IMR-90 (cell line): ENCODE measurements at regions not wholly inside any gene's neighbourhood (a gene's known extent, or its start where the extent isn't known, plus 50 kb on each side); places are given as distances from the start of the nearest gene placed in this dataset.

Experiments used
- ATAC-seq: fragments of 200-7000 bp; cut with Tn5 transposase; 2 replicates; pipeline ENCODE4 v1.9.1; 2020; ENCODE audit warnings: low read depth, mild to moderate bottlenecking, moderate library complexity
- BruUV-seq: library from RNA; stranded (reverse); fragments of 400-500 nt; replicated peaks from 2 replicates; lab custom pipeline; 2021; lab: Mats Ljungman, UMichigan
- CTCF ChIA-PET: fragments of 300-600 bp; formaldehyde crosslinking; extraction: SDS; loops from one replicate; lab custom pipeline; 2021; ENCODE audit warnings: antibody characterized with exemption; lab: Yijun Ruan, JAX
- POLR2A ChIA-PET: fragments of 300-600 bp; sonication (Branson Sonifier 250); formaldehyde crosslinking; loops from one replicate; lab custom pipeline; 2022; ENCODE audit warnings: antibody characterized with exemption; ENCODE audit not compliant: unreplicated experiment; lab: Charles Lee
- DNase-seq: peaks from one replicate; pipeline ENCODE4 v3.0.0; 2013
- H2AFZ ChIP-seq: replicated peaks from 2 replicates; pipeline ENCODE3; 2013; ENCODE audit warnings: low read length, mild to moderate bottlenecking; ENCODE audit not compliant: poor library complexity
- H2AK5ac ChIP-seq: 2 replicates; pipeline ENCODE4 v1.6.1; 2013; ENCODE audit warnings: low read depth, low read length, inconsistent platforms
- H2AK9ac ChIP-seq: replicated peaks from 2 replicates; pipeline ENCODE3; 2013; ENCODE audit warnings: mild to moderate bottlenecking, low read depth, low read length, moderate library complexity; ENCODE audit not compliant: poor library complexity
- H2BK120ac ChIP-seq: 2 replicates; pipeline ENCODE4 v1.6.1; 2013; ENCODE audit warnings: low read depth, low read length, inconsistent platforms
- H2BK15ac ChIP-seq: 3 replicates; pipeline ENCODE4 v1.6.1; 2013; ENCODE audit warnings: low read depth, low read length, inconsistent platforms
- H2BK20ac ChIP-seq: 2 replicates; pipeline ENCODE4 v1.6.1; 2013; ENCODE audit warnings: low read depth, mild to moderate bottlenecking, inconsistent platforms, low read length, moderate library complexity
- H2BK5ac ChIP-seq: 2 replicates; pipeline ENCODE4 v1.6.1; 2013; ENCODE audit warnings: mild to moderate bottlenecking, low read depth, low read length, inconsistent platforms; ENCODE audit not compliant: poor library complexity, severe bottlenecking
- H3K14ac ChIP-seq: replicated peaks from 2 replicates; pipeline ENCODE4 v1.6.1; 2013; ENCODE audit warnings: low read depth, low read length, inconsistent platforms
- H3K18ac ChIP-seq: 2 replicates; pipeline ENCODE4 v1.6.1; 2013; ENCODE audit warnings: low read depth, low read length, control low read depth
- H3K23ac ChIP-seq: 2 replicates; pipeline ENCODE4 v1.6.1; 2013; ENCODE audit warnings: low read depth, low read length, inconsistent platforms
- H3K27ac ChIP-seq: 2 replicates; pipeline ENCODE4 v1.5.1; 2013; ENCODE audit warnings: mild to moderate bottlenecking, control low read depth, low read length; ENCODE audit not compliant: insufficient read depth
- H3K27me3 ChIP-seq: 2 replicates; pipeline ENCODE4 v1.6.1; 2013; ENCODE audit warnings: low read length; ENCODE audit not compliant: control insufficient read depth, insufficient read depth
- H3K36me3 ChIP-seq: 2 replicates; pipeline ENCODE4 v1.6.1; 2013; ENCODE audit warnings: low read length, mixed read lengths; ENCODE audit not compliant: control insufficient read depth, insufficient read depth
- H3K4ac ChIP-seq: 2 replicates; pipeline ENCODE4 v1.6.1; 2013; ENCODE audit warnings: low read depth, low read length, inconsistent platforms
- H3K4me1 ChIP-seq: 2 replicates; pipeline ENCODE4 v1.6.1; 2013; ENCODE audit warnings: low read length, mixed read lengths; ENCODE audit not compliant: control insufficient read depth, insufficient read depth
- H3K4me2 ChIP-seq: 2 replicates; pipeline ENCODE4 v1.6.1; 2013; ENCODE audit warnings: low read depth, mild to moderate bottlenecking, control low read depth, low read length, moderate library complexity
- H3K4me3 ChIP-seq: 2 replicates; pipeline ENCODE4 v1.5.1; 2013; ENCODE audit warnings: low read depth, mild to moderate bottlenecking, control low read depth, low read length, moderate library complexity; ENCODE audit not compliant: insufficient read depth
- H3K56ac ChIP-seq: 2 replicates; pipeline ENCODE4 v1.6.1; 2013; ENCODE audit warnings: low read length, inconsistent platforms; ENCODE audit not compliant: insufficient read depth; ENCODE audit errors: extremely low read depth
- H3K79me1 ChIP-seq, 2 experiments: 2 replicates each; pipeline ENCODE4 v1.6.1; 2013; ENCODE audit warnings: low read length in 2 of 2, inconsistent platforms in 1 of 2, low read depth in 1 of 2
- H3K9ac ChIP-seq: 2 replicates; pipeline ENCODE4 v1.6.1; 2013; ENCODE audit warnings: low read depth, low read length, control low read depth
- H3K9me1 ChIP-seq: 2 replicates; pipeline ENCODE4 v1.6.1; 2013; ENCODE audit warnings: low read length, inconsistent platforms; ENCODE audit not compliant: insufficient read depth
- H3K9me3 ChIP-seq: 2 replicates; pipeline ENCODE4 v1.6.1; 2013; ENCODE audit warnings: low read length; ENCODE audit not compliant: control insufficient read depth, insufficient read depth
- H4K20me1 ChIP-seq: 2 replicates; pipeline ENCODE4 v1.6.1; 2013; ENCODE audit warnings: low read length, inconsistent platforms; ENCODE audit not compliant: insufficient read depth
- H4K5ac ChIP-seq: 2 replicates; pipeline ENCODE4 v1.6.1; 2013; ENCODE audit warnings: mild to moderate bottlenecking, low read depth, low read length, control low read depth
- H4K8ac ChIP-seq, 2 experiments: 2 replicates each; pipeline ENCODE4 v1.6.1; 2013; ENCODE audit warnings: low read depth in 2 of 2, low read length in 2 of 2, control low read depth in 1 of 2, inconsistent platforms in 1 of 2
- H4K91ac ChIP-seq: 2 replicates; pipeline ENCODE4 v1.6.1; 2013; ENCODE audit warnings: low read depth, low read length, inconsistent platforms; ENCODE audit not compliant: insufficient read depth
- BHLHE40 ChIP-seq: fragments of 150-350 bp; IDR thresholded peaks from 2 replicates; pipeline ENCODE4 v1.6.1; 2016; ENCODE audit warnings: mild to moderate bottlenecking, low read depth, low read length
- CEBPB ChIP-seq: IDR thresholded peaks from 2 replicates; pipeline ENCODE4 v1.6.1; 2012; ENCODE audit warnings: low read depth, low read length, improper control_type of control experiment
- CHD1 ChIP-seq: IDR thresholded peaks from 2 replicates; pipeline ENCODE4 v1.6.1; 2012; ENCODE audit warnings: low read depth, low read length, improper control_type of control experiment
- CTCF ChIP-seq: conservative IDR thresholded peaks from 2 replicates; pipeline ENCODE4 v1.5.1; 2012; ENCODE audit warnings: mild to moderate bottlenecking, low read depth, low read length, improper control_type of control experiment
- ELK1 ChIP-seq: fragments of 150-350 bp; IDR thresholded peaks from 2 replicates; pipeline ENCODE4 v1.6.1; 2016; ENCODE audit warnings: low read depth, mild to moderate bottlenecking, low read length, moderate library complexity, borderline replicate concordance
- FOS ChIP-seq: fragments of 150-350 bp; IDR thresholded peaks from 2 replicates; pipeline ENCODE4 v1.6.1; 2016; ENCODE audit warnings: low read depth, low read length
- MAFK ChIP-seq: IDR thresholded peaks from 2 replicates; pipeline ENCODE4 v1.6.1; 2012; ENCODE audit warnings: low read depth, low read length, improper control_type of control experiment
- MAZ ChIP-seq: IDR thresholded peaks from 2 replicates; pipeline ENCODE4 v1.6.1; 2012; ENCODE audit warnings: low read depth, mild to moderate bottlenecking, low read length, improper control_type of control experiment, moderate library complexity, borderline replicate concordance
- MXI1 ChIP-seq: IDR thresholded peaks from 2 replicates; pipeline ENCODE4 v1.6.1; 2012; ENCODE audit warnings: low read depth, mild to moderate bottlenecking, low read length, moderate library complexity, borderline replicate concordance
- NFE2L2 ChIP-seq: fragments of 150-350 bp; IDR thresholded peaks from 2 replicates; pipeline ENCODE4 v1.6.1; 2016; ENCODE audit warnings: low read depth, mild to moderate bottlenecking, low read length
- POLR2A ChIP-seq: IDR thresholded peaks from 2 replicates; pipeline ENCODE4 v1.6.1; 2012; ENCODE audit warnings: mild to moderate bottlenecking, low read depth, low read length
- RAD21 ChIP-seq: IDR thresholded peaks from 2 replicates; pipeline ENCODE4 v1.6.1; 2012; ENCODE audit warnings: low read length, improper control_type of control experiment
- RCOR1 ChIP-seq: IDR thresholded peaks from 2 replicates; pipeline ENCODE4 v1.6.1; 2012; ENCODE audit warnings: mild to moderate bottlenecking, low read length, improper control_type of control experiment; ENCODE audit not compliant: insufficient replicate concordance
- RFX5 ChIP-seq: IDR thresholded peaks from 2 replicates; pipeline ENCODE4 v1.8.0; 2012; ENCODE audit warnings: low read depth, mild to moderate bottlenecking, low read length, moderate library complexity
- SMC3 ChIP-seq: fragments of 150-350 bp; IDR thresholded peaks from 2 replicates; pipeline ENCODE4 v1.6.1; 2016; ENCODE audit warnings: low read depth, mild to moderate bottlenecking, antibody characterized with exemption, low read length, moderate library complexity
- WGBS, 2 experiments: methylation state at CpG; one replicate each; pipeline versions ENCODE4 v1.1.5 to v1.1.7; 2013; ENCODE audit warnings: missing lambda C conversion rate in 2 of 2; ENCODE audit not compliant: insufficient read length in 1 of 2; ENCODE audit errors: extremely low coverage in 2 of 2; 5-methylcytosine and 5-hydroxymethylcytosine counted together
- dilution Hi-C: fragments of 300-500 bp; cut with HindIII; formaldehyde crosslinking; loops from one replicate; pipeline ENCODE4 v1.14.3; 2018; ENCODE audit warnings: low sequenced_read_pairs; ENCODE audit not compliant: unreplicated experiment
- in situ Hi-C: fragments of 300-500 bp; cut with MboI; formaldehyde crosslinking; loops from 3 replicates; pipeline ENCODE4 v1.14.3; 2019; ENCODE audit warnings: low sequenced_read_pairs, inconsistent platforms, mixed read lengths
- intact Hi-C: fragments of 100-400 bp; cut with micrococcal nuclease; formaldehyde crosslinking; loops from 2 replicates; pipeline ENCODE4 v1.10.0; 2022
- TF ChIP-seq, protein P1 (sequence below): fragments of 150-350 bp; IDR thresholded peaks from 2 replicates; pipeline ENCODE4 v1.6.1; 2017; ENCODE audit warnings: mild to moderate bottlenecking, antibody characterized with exemption, low read length, low read depth

DNA sequence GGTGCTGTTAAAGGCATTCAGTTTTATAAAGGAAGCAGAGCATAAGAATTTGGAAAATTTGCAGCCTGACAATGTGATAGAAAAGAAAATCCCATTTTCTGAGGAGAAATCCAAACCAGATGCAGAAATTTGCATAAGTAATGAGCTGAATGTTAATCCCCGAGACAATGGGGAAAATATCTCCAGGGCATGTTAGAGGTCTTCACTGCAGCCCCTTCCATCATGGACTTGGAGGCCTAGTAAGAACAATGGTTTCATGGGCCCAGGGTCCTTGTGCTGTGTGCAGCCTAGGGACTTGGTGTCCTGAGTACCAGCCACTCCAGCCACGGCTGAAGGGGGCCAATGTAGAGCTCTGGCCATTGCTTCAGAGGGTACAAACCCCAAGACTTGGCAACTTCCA is 542.7 kb upstream of the NR3C2 start:
- BruUV-seq: no TSS peak
- POLR2A ChIA-PET: no interaction called here

More for the DNA sequence above, 542.7 kb upstream of the NR3C2 start:
- H2AK5ac ChIP-seq: no peak overlapping the region
- TF ChIP-seq SMC3: no peak
- no peak for TF ChIP-seq RFX5
- no peak for TF ChIP-seq MAZ
- TF ChIP-seq CTCF: no peak
- no peak for TF ChIP-seq MAFK
- TF ChIP-seq BHLHE40: no peak
- TF ChIP-seq RCOR1: no peak
- TF ChIP-seq FOS: no peak
- no peak for TF ChIP-seq ELK1
- TF ChIP-seq NFE2L2: no peak
- no peak for TF ChIP-seq POLR2A
- no peak for TF ChIP-seq CEBPB
- no peak for TF ChIP-seq CHD1
- TF ChIP-seq MXI1: no peak
- TF ChIP-seq, protein P1, sequence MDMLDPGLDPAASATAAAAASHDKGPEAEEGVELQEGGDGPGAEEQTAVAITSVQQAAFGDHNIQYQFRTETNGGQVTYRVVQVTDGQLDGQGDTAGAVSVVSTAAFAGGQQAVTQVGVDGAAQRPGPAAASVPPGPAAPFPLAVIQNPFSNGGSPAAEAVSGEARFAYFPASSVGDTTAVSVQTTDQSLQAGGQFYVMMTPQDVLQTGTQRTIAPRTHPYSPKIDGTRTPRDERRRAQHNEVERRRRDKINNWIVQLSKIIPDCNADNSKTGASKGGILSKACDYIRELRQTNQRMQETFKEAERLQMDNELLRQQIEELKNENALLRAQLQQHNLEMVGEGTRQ: no peak
- TF ChIP-seq RAD21: no peak
- no peak overlapping the region for H4K91ac ChIP-seq
- H3K79me1 ChIP-seq: no peaks in the 10 kb centered on the region
- intact Hi-C loops (no loop called here), dilution Hi-C loops (no loop called here), in situ Hi-C loops (no loop called here)
- no peak overlapping the region for H2BK15ac ChIP-seq
- no peaks in the 10 kb centered on the region for H3K9me3 ChIP-seq
- H3K27ac ChIP-seq: no peak overlapping the region
- no peaks in the 10 kb centered on the region for H3K9me1 ChIP-seq
- H3K4ac ChIP-seq: no peak overlapping the region
- H3K14ac ChIP-seq: no peak overlapping the region
- H4K8ac ChIP-seq: no peak overlapping the region
- H3K18ac ChIP-seq: no peak overlapping the region
- H2AFZ ChIP-seq: no peak overlapping the region
- no peak overlapping the region for H3K4me2 ChIP-seq
- H3K27me3 ChIP-seq: no peaks in the 10 kb centered on the region
- no peak overlapping the region for H3K56ac ChIP-seq
- H4K20me1 ChIP-seq: no peaks in the 10 kb centered on the region
- no peak overlapping the region for H2AK9ac ChIP-seq
- no CpG with 5 or more reads among the region's 2 CpGs for WGBS, 2 experiments
- H2BK120ac ChIP-seq: no peak overlapping the region
- no peak overlapping the region for H4K5ac ChIP-seq
- H2BK5ac ChIP-seq: no peak overlapping the region
- H3K23ac ChIP-seq: no peak overlapping the region
- H3K4me3 ChIP-seq: no peak overlapping the region
- no peaks in the 10 kb centered on the region for H3K36me3 ChIP-seq
- no peak for DNase-seq
- no peak for ATAC-seq
- H3K9ac ChIP-seq: no peak overlapping the region
- H2BK20ac ChIP-seq: no peak overlapping the region
- no peaks in the 10 kb centered on the region for H3K4me1 ChIP-seq
- CTCF ChIA-PET: no interaction called here
